GM18511 (cell line): ENCODE measurements at regions not wholly inside any gene's neighbourhood (a gene's known extent, or its start where the extent isn't known, plus 50 kb on each side); places are given as distances from the start of the nearest gene placed in this dataset.

Source experiments
- ATAC-seq: cut with Tn5 transposase; IDR thresholded peaks from one replicate; pipeline ENCODE4 v1.9.1; 2021; ENCODE audit warnings: mild to moderate bottlenecking, moderate library complexity; ENCODE audit not compliant: unreplicated experiment

- no peak for ATAC-seq
These were observed 171.4 kb upstream of the KLF4 start for GRCh38 chr9:107660976-107661375.

- ATAC-seq, result no peak
These were observed 163.8 kb upstream of the KLF4 start for GRCh38 chr9:107653263-107653821.

- no peak for ATAC-seq
These were observed 161.4 kb upstream of the KLF4 start for GRCh38 chr9:107650995-107651394.

GRCh38 chr9:107650321-107650720 is 160.8 kb upstream of the KLF4 start:
- no peak for ATAC-seq

GRCh38 chr9:107648153-107648715 is 158.7 kb upstream of the KLF4 start:
- no peak for ATAC-seq

- ATAC-seq, result no peak
These were observed 158.0 kb upstream of the KLF4 start for GRCh38 chr9:107647611-107648010.

GRCh38 chr9:107647141-107647540 is 157.6 kb upstream of the KLF4 start:
- ATAC-seq, result no peak

- no peak for ATAC-seq
These were observed 155.9 kb upstream of the KLF4 start for GRCh38 chr9:107645464-107645833.

GRCh38 chr9:107644733-107645463 is 155.3 kb upstream of the KLF4 start:
- no peak for ATAC-seq

GRCh38 chr9:107639426-107639825 is 149.9 kb upstream of the KLF4 start:
- no peak for ATAC-seq

GRCh38 chr9:107638521-107639310 is 149.1 kb upstream of the KLF4 start:
- ATAC-seq, result no peak

- no peak for ATAC-seq
These were observed 148.2 kb upstream of the KLF4 start for GRCh38 chr9:107637421-107638420.

GRCh38 chr9:107636571-107637381 is 147.2 kb upstream of the KLF4 start:
- ATAC-seq, result no peak

GRCh38 chr9:107635803-107636174 is 146.2 kb upstream of the KLF4 start:
- no peak for ATAC-seq

GRCh38 chr9:107635101-107635802 is 145.7 kb upstream of the KLF4 start:
- no peak for ATAC-seq

- ATAC-seq, result no peak
These were observed 143.8 kb upstream of the KLF4 start for GRCh38 chr9:107633406-107633805.

GRCh38 chr9:107632661-107633060 is 143.1 kb upstream of the KLF4 start:
- ATAC-seq, result no peak

GRCh38 chr9:107632216-107632615 is 142.6 kb upstream of the KLF4 start:
- ATAC-seq, result no peak

- no peak for ATAC-seq
These were observed 142.2 kb upstream of the KLF4 start for GRCh38 chr9:107631788-107632187.
